Hematopoietic multipotent progenitor cell treated with erythropoietin and hydrocortisone succinate and interleukin-3 and kit ligand, for 15 days (in vitro differentiated cells): ENCODE measurements at regions not wholly inside any gene's neighbourhood (a gene's known extent, or its start where the extent isn't known, plus 50 kb on each side); places are given as distances from the start of the nearest gene placed in this dataset.
"Not testable (repeated sequence)": the region's sequence is repeated elsewhere in the genome, so short reads cannot be mapped to it uniquely, and the experiment has no call there.

Experiments used
- DNase-seq: peaks from one replicate; pipeline ENCODE4 v3.0.0-alpha.2; 2015; ENCODE audit warnings: low spot score

GRCh38 chr16:59405802-59406201 is 671.7 kb upstream of the GOT2 start:
- no peak for DNase-seq

- no peak for DNase-seq
Observed at GRCh38 chr16:59404509-59404908, 670.4 kb upstream of the GOT2 start.

GRCh38 chr16:59400830-59401229 is 666.7 kb upstream of the GOT2 start:
- no peak for DNase-seq

- DNase-seq = no peak
Observed at GRCh38 chr16:59397638-59398037, 663.5 kb upstream of the GOT2 start.

GRCh38 chr16:59394526-59394925 is 660.4 kb upstream of the GOT2 start:
- no peak for DNase-seq

GRCh38 chr16:59392911-59393310 is 658.8 kb upstream of the GOT2 start:
- no peak for DNase-seq

GRCh38 chr16:59391617-59392364 is 657.7 kb upstream of the GOT2 start:
- DNase-seq = no peak

GRCh38 chr16:59385959-59386358 is 651.8 kb upstream of the GOT2 start:
- DNase-seq = no peak

- no peak for DNase-seq
Observed at GRCh38 chr16:59385491-59385890, 651.4 kb upstream of the GOT2 start.

GRCh38 chr16:59373632-59374031 is 639.5 kb upstream of the GOT2 start:
- no peak for DNase-seq

- no peak for DNase-seq
Observed at GRCh38 chr16:59370717-59371116, 636.6 kb upstream of the GOT2 start.

- DNase-seq = no peak
Observed at GRCh38 chr16:59369523-59369922, 635.4 kb upstream of the GOT2 start.

GRCh38 chr16:59368586-59368985 is 634.5 kb upstream of the GOT2 start:
- no peak for DNase-seq

- DNase-seq = no peak
Observed at GRCh38 chr16:59356709-59357108, 622.6 kb upstream of the GOT2 start.

GRCh38 chr16:59356144-59356543 is 622.0 kb upstream of the GOT2 start:
- DNase-seq = no peak

GRCh38 chr16:59355704-59356103 is 621.6 kb upstream of the GOT2 start:
- no peak for DNase-seq

- DNase-seq = no peak
Observed at GRCh38 chr16:59351305-59351903, 617.3 kb upstream of the GOT2 start.

GRCh38 chr16:59350670-59351069 is 616.6 kb upstream of the GOT2 start:
- no peak for DNase-seq

- no peak for DNase-seq
Observed at GRCh38 chr16:59342669-59343068, 608.6 kb upstream of the GOT2 start.

GRCh38 chr16:59341368-59341767 is 607.3 kb upstream of the GOT2 start:
- no peak for DNase-seq

- DNase-seq = no peak
Observed at GRCh38 chr16:59339871-59340270, 605.8 kb upstream of the GOT2 start.

GRCh38 chr16:59336136-59336695 is 602.1 kb upstream of the GOT2 start:
- no peak for DNase-seq

- not testable (repeated sequence) for DNase-seq
Observed at GRCh38 chr16:59331708-59332107, 597.6 kb upstream of the GOT2 start.
